Smooth muscle cell (in vitro differentiated cells): ENCODE measurements at regions not wholly inside any gene's neighbourhood (a gene's known extent, or its start where the extent isn't known, plus 50 kb on each side); places are given as distances from the start of the nearest gene placed in this dataset.

Experiments used
- DNase-seq: peaks from one replicate; lab custom pipeline; 2025; ENCODE audit not compliant: unreplicated experiment; lab: John Stamatoyannopoulos, UW
- H2AFZ ChIP-seq: fragments of 200-600 bp; sonication (generic); 2 replicates; pipeline ENCODE4 v1.6.0; 2016; ENCODE audit warnings: antibody characterized with exemption, low read depth, mild to moderate bottlenecking
- H3F3A ChIP-seq: fragments of 200-600 bp; sonication (generic); 2 replicates; pipeline ENCODE4 v1.6.0; 2017; ENCODE audit warnings: antibody characterized with exemption, low read depth
- H3K27ac ChIP-seq: fragments of 200-600 bp; sonication (generic); 2 replicates; pipeline ENCODE4 v1.5.1; 2016; ENCODE audit warnings: low read depth, mild to moderate bottlenecking
- H3K27me3 ChIP-seq: fragments of 200-600 bp; sonication (generic); 2 replicates; pipeline ENCODE4 v1.6.1; 2016; ENCODE audit warnings: low read depth, mild to moderate bottlenecking
- H3K36me3 ChIP-seq: fragments of 200-600 bp; sonication (generic); 2 replicates; pipeline ENCODE4 v1.5.1; 2016; ENCODE audit warnings: low read depth
- H3K4me1 ChIP-seq: fragments of 200-600 bp; sonication (generic); 2 replicates; pipeline ENCODE4 v1.5.1; 2016; ENCODE audit warnings: low read depth
- H3K4me2 ChIP-seq: fragments of 200-600 bp; sonication (generic); 2 replicates; pipeline ENCODE4 v1.6.0; 2016; ENCODE audit warnings: mild to moderate bottlenecking
- H3K4me3 ChIP-seq: fragments of 200-600 bp; sonication (generic); 2 replicates; pipeline ENCODE4 v1.5.1; 2016; ENCODE audit warnings: mild to moderate bottlenecking
- H3K79me2 ChIP-seq: fragments of 200-600 bp; sonication (generic); 2 replicates; pipeline ENCODE4 v1.6.0; 2016; ENCODE audit warnings: low read depth, mild to moderate bottlenecking
- H3K9ac ChIP-seq: fragments of 200-600 bp; sonication (generic); 2 replicates; pipeline ENCODE4 v1.6.0; 2016; ENCODE audit warnings: low read depth
- H3K9me3 ChIP-seq: fragments of 200-600 bp; sonication (generic); replicated peaks from 2 replicates; pipeline ENCODE4 v1.5.1; 2016; ENCODE audit warnings: low read depth
- H4K20me1 ChIP-seq: fragments of 200-600 bp; sonication (generic); 2 replicates; pipeline ENCODE4 v1.6.0; 2016; ENCODE audit warnings: low read depth
- CTCF ChIP-seq: fragments of 200-600 bp; sonication (generic); IDR thresholded peaks from 2 replicates; pipeline ENCODE4 v1.5.1; 2017; ENCODE audit warnings: borderline replicate concordance, mild to moderate bottlenecking, antibody characterized with exemption; ENCODE audit not compliant: insufficient read depth, poor library complexity, severe bottlenecking
- WGBS: methylation state at CpG from one replicate; pipeline ENCODE4 v1.1.7; 2016; ENCODE audit warnings: low lambda C conversion rate; 5-methylcytosine and 5-hydroxymethylcytosine counted together

- WGBS, result 74% methylated on average over 3 of the region's 3 CpGs
- no peaks in the 10 kb centered on the region for H3K4me1 ChIP-seq
- H3K27me3 ChIP-seq, result no peaks in the 10 kb centered on the region
- no peak overlapping the region for H3K4me2 ChIP-seq
- H3K4me3 ChIP-seq, result no peak overlapping the region
- peak overlapping the region; percentile 10 for H2AFZ ChIP-seq
- no peak overlapping the region for H3K27ac ChIP-seq
- no peaks in the 10 kb centered on the region for H3K79me2 ChIP-seq
- no peaks in the 10 kb centered on the region for H4K20me1 ChIP-seq
- no peak overlapping the region for H3K9ac ChIP-seq
- no peak for TF ChIP-seq CTCF
- H3K36me3 ChIP-seq, result no peaks in the 10 kb centered on the region
- H3F3A ChIP-seq, result no peaks in the 10 kb centered on the region
- DNase-seq, result no peak
- H3K9me3 ChIP-seq, result no peaks in the 10 kb centered on the region
Observed at GRCh38 chr3:118577055-118577777, 457.4 kb downstream of the IGSF11 start.

- Histone ChIP-seq H2AFZ (no peak overlapping the region), H3K4me1 (no peaks in the 10 kb centered on the region), H3K4me2 (no peak overlapping the region), H4K20me1 (no peaks in the 10 kb centered on the region), H3K36me3 (no peaks in the 10 kb centered on the region), H3K4me3 (no peak overlapping the region), H3K27ac (no peak overlapping the region), H3K79me2 (no peaks in the 10 kb centered on the region), H3K9me3 (no peaks in the 10 kb centered on the region), H3K27me3 (no peaks in the 10 kb centered on the region), H3F3A (no peaks in the 10 kb centered on the region), H3K9ac (no peak overlapping the region)
- DNase-seq, result no peak
- WGBS, result 91% methylated on average over 6 of the region's 6 CpGs
- TF ChIP-seq CTCF, result no peak
Observed at GRCh38 chr3:118578559-118578958, 456.1 kb downstream of the IGSF11 start.

- Histone ChIP-seq H2AFZ (no peak overlapping the region), H4K20me1 (no peaks in the 10 kb centered on the region), H3K9ac (no peak overlapping the region), H3K27ac (no peak overlapping the region), H3K4me3 (no peak overlapping the region), H3K79me2 (no peaks in the 10 kb centered on the region), H3K4me2 (no peak overlapping the region), H3F3A (no peaks in the 10 kb centered on the region), H3K36me3 (no peaks in the 10 kb centered on the region), H3K27me3 (no peaks in the 10 kb centered on the region), H3K4me1 (no peaks in the 10 kb centered on the region), H3K9me3 (no peaks in the 10 kb centered on the region)
- 77% methylated on average over 2 of the region's 2 CpGs for WGBS
- no peak for DNase-seq
- TF ChIP-seq CTCF, result no peak
Observed at GRCh38 chr3:118587037-118587741, 447.5 kb downstream of the IGSF11 start.

- Histone ChIP-seq H3K4me3 (no peak overlapping the region), H4K20me1 (no peaks in the 10 kb centered on the region), H3K9ac (no peak overlapping the region), H3K79me2 (no peaks in the 10 kb centered on the region), H3K9me3 (no peaks in the 10 kb centered on the region), H3F3A (no peaks in the 10 kb centered on the region), H2AFZ (no peak overlapping the region), H3K4me1 (no peaks in the 10 kb centered on the region), H3K36me3 (no peaks in the 10 kb centered on the region), H3K4me2 (no peak overlapping the region), H3K27me3 (no peaks in the 10 kb centered on the region), H3K27ac (no peak overlapping the region)
- DNase-seq, result no peak
- TF ChIP-seq CTCF, result no peak
Observed at GRCh38 chr3:118587847-118588246, 446.8 kb downstream of the IGSF11 start.
